Tongue (tissue), 1 donor: ENCODE measurements at regions not wholly inside any gene's neighbourhood (a gene's known extent, or its start where the extent isn't known, plus 50 kb on each side); places are given as distances from the start of the nearest gene placed in this dataset.
A peak's percentile ranks its signal among the peaks of the same experiment; 100 is the strongest.

Source experiments
- DNase-seq: peaks from one replicate; pipeline ENCODE4 v3.0.0-alpha.2; 2015

GRCh38 chr4:152021788-152022438 lies 261.1 kb upstream of the GATB start:
- DNase-seq = peak; percentile 15

- no peak for DNase-seq
These were observed 259.3 kb upstream of the GATB start for GRCh38 chr4:152020073-152020472.

- no peak for DNase-seq
These were observed 255.5 kb upstream of the GATB start for GRCh38 chr4:152016303-152016620.

- no peak for DNase-seq
These were observed 254.9 kb upstream of the GATB start for GRCh38 chr4:152015597-152016302.

- no peak for DNase-seq
These were observed 253.5 kb upstream of the GATB start for GRCh38 chr4:152014280-152014679.

- DNase-seq = no peak
These were observed 250.7 kb upstream of the GATB start for GRCh38 chr4:152011469-152011868.

GRCh38 chr4:152010710-152011079 lies 249.9 kb upstream of the GATB start:
- DNase-seq = no peak

GRCh38 chr4:152009983-152010709 lies 249.3 kb upstream of the GATB start:
- DNase-seq = peak; percentile 34

GRCh38 chr4:152009031-152009670 lies 248.3 kb upstream of the GATB start:
- no peak for DNase-seq

- no peak for DNase-seq
These were observed 246.3 kb upstream of the GATB start for GRCh38 chr4:152007111-152007510.

GRCh38 chr4:152004801-152005200 lies 244.0 kb upstream of the GATB start:
- no peak for DNase-seq

- no peak for DNase-seq
These were observed 239.7 kb upstream of the GATB start for GRCh38 chr4:152000518-152000917.

GRCh38 chr4:151998723-151999122 lies 237.9 kb upstream of the GATB start:
- no peak for DNase-seq

- no peak for DNase-seq
These were observed 236.7 kb upstream of the GATB start for GRCh38 chr4:151997461-151997860.

GRCh38 chr4:151994429-151994828 lies 233.6 kb upstream of the GATB start:
- DNase-seq = no peak

- DNase-seq = no peak
These were observed 232.7 kb upstream of the GATB start for GRCh38 chr4:151993521-151993920.

- peak; percentile 7 for DNase-seq
These were observed 231.7 kb upstream of the GATB start for GRCh38 chr4:151992332-151993154.

- DNase-seq = no peak
These were observed 231.0 kb upstream of the GATB start for GRCh38 chr4:151991884-151992167.

- peak; percentile 22 for DNase-seq
These were observed 230.4 kb upstream of the GATB start for GRCh38 chr4:151991001-151991883.

- no peak for DNase-seq
These were observed 229.4 kb upstream of the GATB start for GRCh38 chr4:151990201-151990600.

GRCh38 chr4:151988591-151988990 lies 227.8 kb upstream of the GATB start:
- no peak for DNase-seq
